ENCODE measurements at regions not wholly inside any gene's neighbourhood (a gene's known extent, or its start where the extent isn't known, plus 50 kb on each side); places are given as distances from the start of the nearest gene placed in this dataset.

DNA sequence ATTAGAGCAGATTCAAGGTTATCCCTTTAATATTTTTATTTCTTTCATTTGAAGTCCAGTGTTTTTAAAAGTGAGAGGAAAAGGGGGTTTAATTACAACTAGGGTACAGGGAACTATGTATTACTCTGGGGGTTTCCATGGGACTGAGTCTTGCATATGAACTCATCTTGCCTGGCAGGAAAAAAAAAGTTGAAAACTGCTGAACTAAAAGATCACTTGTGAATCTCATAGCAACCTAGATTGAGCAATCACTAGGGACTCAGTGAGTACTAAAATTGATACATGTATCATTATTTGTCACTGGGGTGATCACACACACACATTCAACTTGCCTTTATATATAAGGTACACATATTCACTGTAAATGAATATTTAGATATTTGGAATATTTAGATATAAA is 180.7 kb upstream of the SFRP2 start:
- TF ChIP-seq BHLHE40 (IDR thresholded peaks at IDR 0.05; ENCODE audit: borderline replicate concordance) (no peak), LEF1 (IDR thresholded peaks at IDR 0.05; ENCODE audit: borderline replicate concordance) (no peak), NFRKB (IDR thresholded peaks at IDR 0.05) (no peak), FOXM1 (IDR thresholded peaks at IDR 0.05; ENCODE audit: borderline replicate concordance) (no peak), SP1 (IDR thresholded peaks at IDR 0.05) (no peak), FOXA1 (IDR thresholded peaks at IDR 0.05) (no peak), ZNF384 (IDR thresholded peaks at IDR 0.05) (no peak), TARDBP (IDR thresholded peaks at IDR 0.05) (no peak), ARNT (IDR thresholded peaks at IDR 0.05) (no peak), HDGF (IDR thresholded peaks at IDR 0.05; ENCODE audit: borderline replicate concordance) (no peak), ELF4 (IDR thresholded peaks at IDR 0.05) (no peak), FOXK2 (IDR thresholded peaks at IDR 0.05) (no peak)
- TF ChIP-seq, protein P1, sequence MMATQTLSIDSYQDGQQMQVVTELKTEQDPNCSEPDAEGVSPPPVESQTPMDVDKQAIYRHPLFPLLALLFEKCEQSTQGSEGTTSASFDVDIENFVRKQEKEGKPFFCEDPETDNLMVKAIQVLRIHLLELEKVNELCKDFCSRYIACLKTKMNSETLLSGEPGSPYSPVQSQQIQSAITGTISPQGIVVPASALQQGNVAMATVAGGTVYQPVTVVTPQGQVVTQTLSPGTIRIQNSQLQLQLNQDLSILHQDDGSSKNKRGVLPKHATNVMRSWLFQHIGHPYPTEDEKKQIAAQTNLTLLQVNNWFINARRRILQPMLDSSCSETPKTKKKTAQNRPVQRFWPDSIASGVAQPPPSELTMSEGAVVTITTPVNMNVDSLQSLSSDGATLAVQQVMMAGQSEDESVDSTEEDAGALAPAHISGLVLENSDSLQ (IDR thresholded peaks at IDR 0.05) = no peak
